HK-2 (cell line): ENCODE measurements at regions not wholly inside any gene's neighbourhood (a gene's known extent, or its start where the extent isn't known, plus 50 kb on each side); places are given as distances from the start of the nearest gene placed in this dataset.

ENCODE experiments used
- DNase-seq: peaks from one replicate; pipeline ENCODE4 v3.0.0-alpha.2; 2018; ENCODE audit not compliant: unreplicated experiment

- DNase-seq = no peak
Measured at GRCh38 chr16:27684047-27684446, 134.1 kb downstream of the KATNIP start.

- no peak for DNase-seq
Measured at GRCh38 chr16:27685807-27686206, 135.9 kb downstream of the KATNIP start.

GRCh38 chr16:27686926-27687325 lies 137.0 kb downstream of the KATNIP start:
- DNase-seq = no peak

GRCh38 chr16:27687605-27688004 lies 137.7 kb downstream of the KATNIP start:
- no peak for DNase-seq

GRCh38 chr16:27689711-27690110 lies 139.8 kb downstream of the KATNIP start:
- no peak for DNase-seq

- DNase-seq = no peak
Measured at GRCh38 chr16:27690608-27691007, 140.7 kb downstream of the KATNIP start.

- no peak for DNase-seq
Measured at GRCh38 chr16:27691721-27692120, 141.8 kb downstream of the KATNIP start.

GRCh38 chr16:27692576-27692975 lies 142.6 kb downstream of the KATNIP start:
- DNase-seq = no peak

GRCh38 chr16:27695161-27695560 lies 145.2 kb downstream of the KATNIP start:
- no peak for DNase-seq

GRCh38 chr16:27698266-27698665 lies 148.3 kb downstream of the KATNIP start:
- DNase-seq = no peak

GRCh38 chr16:27698746-27699145 lies 148.8 kb downstream of the KATNIP start:
- no peak for DNase-seq

- DNase-seq = no peak
Measured at GRCh38 chr16:27699540-27699939, 149.6 kb downstream of the KATNIP start.

GRCh38 chr16:27700304-27700995 lies 150.5 kb downstream of the KATNIP start:
- no peak for DNase-seq

- DNase-seq = no peak
Measured at GRCh38 chr16:27701381-27701780, 151.4 kb downstream of the KATNIP start.

GRCh38 chr16:27703121-27703520 lies 153.2 kb downstream of the KATNIP start:
- no peak for DNase-seq

- no peak for DNase-seq
Measured at GRCh38 chr16:27703545-27703944, 153.6 kb downstream of the KATNIP start.

- no peak for DNase-seq
Measured at GRCh38 chr16:27704252-27704651, 154.3 kb downstream of the KATNIP start.

GRCh38 chr16:27706156-27706865 lies 156.4 kb downstream of the KATNIP start:
- no peak for DNase-seq

- DNase-seq = no peak
Measured at GRCh38 chr16:27706866-27707685, 157.1 kb downstream of the KATNIP start.

GRCh38 chr16:27708651-27709050 lies 158.7 kb downstream of the KATNIP start:
- no peak for DNase-seq

GRCh38 chr16:27712251-27712711 lies 162.3 kb downstream of the KATNIP start:
- no peak for DNase-seq

- no peak for DNase-seq
Measured at GRCh38 chr16:27717726-27718125, 167.8 kb downstream of the KATNIP start.
